ENCODE measurements at regions not wholly inside any gene's neighbourhood (a gene's known extent, or its start where the extent isn't known, plus 50 kb on each side); places are given as distances from the start of the nearest gene placed in this dataset.

DNA sequence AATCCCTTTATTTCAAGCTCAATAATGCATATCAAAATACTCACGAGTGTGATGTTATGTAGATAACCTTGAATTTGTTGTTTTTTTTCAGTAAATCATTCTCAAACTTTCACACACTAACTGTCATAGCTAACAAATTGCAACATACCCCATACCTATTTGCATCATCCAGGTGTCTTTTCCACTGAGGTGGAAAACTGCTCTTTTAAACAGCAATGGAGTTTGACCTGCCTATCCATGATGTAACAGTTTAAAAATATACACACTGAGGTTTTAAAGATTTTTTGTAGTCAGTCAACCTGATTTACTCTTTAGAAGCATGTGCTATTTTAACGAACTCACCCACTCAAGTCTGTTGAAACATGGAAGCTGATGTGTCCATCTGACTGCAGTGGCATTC is 298.7 kb downstream of the RND3 start:
- TF ChIP-seq, protein P1, sequence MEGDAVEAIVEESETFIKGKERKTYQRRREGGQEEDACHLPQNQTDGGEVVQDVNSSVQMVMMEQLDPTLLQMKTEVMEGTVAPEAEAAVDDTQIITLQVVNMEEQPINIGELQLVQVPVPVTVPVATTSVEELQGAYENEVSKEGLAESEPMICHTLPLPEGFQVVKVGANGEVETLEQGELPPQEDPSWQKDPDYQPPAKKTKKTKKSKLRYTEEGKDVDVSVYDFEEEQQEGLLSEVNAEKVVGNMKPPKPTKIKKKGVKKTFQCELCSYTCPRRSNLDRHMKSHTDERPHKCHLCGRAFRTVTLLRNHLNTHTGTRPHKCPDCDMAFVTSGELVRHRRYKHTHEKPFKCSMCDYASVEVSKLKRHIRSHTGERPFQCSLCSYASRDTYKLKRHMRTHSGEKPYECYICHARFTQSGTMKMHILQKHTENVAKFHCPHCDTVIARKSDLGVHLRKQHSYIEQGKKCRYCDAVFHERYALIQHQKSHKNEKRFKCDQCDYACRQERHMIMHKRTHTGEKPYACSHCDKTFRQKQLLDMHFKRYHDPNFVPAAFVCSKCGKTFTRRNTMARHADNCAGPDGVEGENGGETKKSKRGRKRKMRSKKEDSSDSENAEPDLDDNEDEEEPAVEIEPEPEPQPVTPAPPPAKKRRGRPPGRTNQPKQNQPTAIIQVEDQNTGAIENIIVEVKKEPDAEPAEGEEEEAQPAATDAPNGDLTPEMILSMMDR (IDR thresholded peaks at IDR 0.05), result no peak
- no peak for TF ChIP-seq POLR2A (IDR thresholded peaks at IDR 0.05)
